GM19468 (cell line): ENCODE measurements at regions not wholly inside any gene's neighbourhood (a gene's known extent, or its start where the extent isn't known, plus 50 kb on each side); places are given as distances from the start of the nearest gene placed in this dataset.

Experiments
- ATAC-seq: cut with Tn5 transposase; IDR thresholded peaks from one replicate; pipeline ENCODE4 v1.9.1; 2021; ENCODE audit warnings: mild to moderate bottlenecking, moderate library complexity, moderate number of reproducible peaks; ENCODE audit not compliant: unreplicated experiment; ENCODE audit errors: extremely low read depth

DNA sequence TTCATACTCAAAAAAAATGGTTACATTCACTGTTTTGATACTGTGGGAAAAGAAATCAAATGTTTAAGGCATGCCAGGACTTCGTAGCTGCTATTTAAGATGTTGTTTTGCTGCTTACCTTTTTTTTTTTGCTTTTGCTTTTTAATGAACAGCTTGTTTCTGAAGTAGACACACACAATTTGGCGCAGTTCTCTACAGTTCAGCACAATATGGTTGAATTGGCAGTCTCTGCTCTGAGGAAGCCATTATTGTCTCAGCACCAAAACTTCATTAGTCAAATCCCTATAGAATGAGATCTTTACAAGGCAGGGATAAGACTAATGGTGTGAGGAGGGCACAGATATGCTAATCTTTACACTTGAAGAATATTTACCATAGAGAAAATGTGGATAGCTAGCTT, 197.6 kb downstream of the SLITRK5 start:
- ATAC-seq: no peak

- ATAC-seq: no peak
These were observed 201.6 kb downstream of the SLITRK5 start for GRCh38 chr13:87872813-87873212.

- no peak for ATAC-seq
These were observed 206.3 kb downstream of the SLITRK5 start for GRCh38 chr13:87877477-87877876.

DNA sequence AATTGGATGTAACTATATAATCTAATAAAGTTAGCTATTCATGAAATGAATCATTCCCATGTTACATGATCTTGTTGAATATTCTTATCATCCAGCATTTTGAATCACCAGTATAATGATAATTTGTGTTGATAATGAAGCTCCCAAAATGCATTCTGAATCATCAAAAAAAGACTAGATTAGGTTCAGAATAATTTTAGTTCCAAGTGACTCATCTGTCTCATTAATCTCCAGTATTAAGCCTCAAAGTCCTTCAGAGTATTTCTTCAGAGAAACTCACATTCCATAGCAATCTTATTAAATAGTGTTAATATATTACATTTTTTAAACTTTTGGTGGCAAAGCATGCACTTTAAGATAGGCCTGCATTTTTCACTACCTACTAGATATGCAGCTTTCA, 207.5 kb downstream of the SLITRK5 start:
- ATAC-seq: no peak

- no peak for ATAC-seq
These were observed 213.7 kb downstream of the SLITRK5 start for GRCh38 chr13:87884884-87885283.

- ATAC-seq: no peak
These were observed 216.4 kb downstream of the SLITRK5 start for GRCh38 chr13:87887459-87888123.

- no peak for ATAC-seq
These were observed 218.1 kb downstream of the SLITRK5 start for GRCh38 chr13:87889254-87889653.

GRCh38 chr13:87893186-87893585, 222.0 kb downstream of the SLITRK5 start:
- ATAC-seq: no peak

- no peak for ATAC-seq
These were observed 222.9 kb downstream of the SLITRK5 start for GRCh38 chr13:87894059-87894458.

- ATAC-seq: no peak
These were observed 232.4 kb downstream of the SLITRK5 start for GRCh38 chr13:87903553-87903952.

- ATAC-seq: no peak
These were observed 235.2 kb downstream of the SLITRK5 start for GRCh38 chr13:87906411-87906810.

GRCh38 chr13:87907202-87907601, 236.0 kb downstream of the SLITRK5 start:
- ATAC-seq: no peak

- ATAC-seq: no peak
These were observed 248.8 kb downstream of the SLITRK5 start for GRCh38 chr13:87919956-87920355.

- no peak for ATAC-seq
These were observed 252.6 kb downstream of the SLITRK5 start for GRCh38 chr13:87923753-87924152.

GRCh38 chr13:87925006-87925405, 253.8 kb downstream of the SLITRK5 start:
- ATAC-seq: no peak

DNA sequence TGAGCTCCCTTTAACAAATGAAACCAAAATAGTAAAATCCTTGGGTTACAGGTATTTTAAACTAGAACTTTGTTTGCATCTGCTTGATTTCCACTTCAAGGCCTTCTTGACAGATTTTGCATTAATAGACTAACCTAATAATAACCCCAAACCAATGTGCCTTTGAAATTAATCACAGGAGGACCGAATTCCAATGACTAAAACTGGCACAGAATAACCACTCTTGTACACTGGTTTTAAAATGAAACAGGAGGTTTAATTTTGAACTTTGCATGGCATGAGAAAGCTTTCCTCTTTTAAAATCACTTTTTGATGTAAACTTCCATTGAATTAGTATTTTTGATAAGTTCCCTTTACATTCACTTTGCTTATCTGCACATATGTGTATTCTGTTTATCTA, 269.6 kb downstream of the SLITRK5 start:
- no peak for ATAC-seq

- no peak for ATAC-seq
These were observed 270.1 kb downstream of the SLITRK5 start for GRCh38 chr13:87941226-87941625.

DNA sequence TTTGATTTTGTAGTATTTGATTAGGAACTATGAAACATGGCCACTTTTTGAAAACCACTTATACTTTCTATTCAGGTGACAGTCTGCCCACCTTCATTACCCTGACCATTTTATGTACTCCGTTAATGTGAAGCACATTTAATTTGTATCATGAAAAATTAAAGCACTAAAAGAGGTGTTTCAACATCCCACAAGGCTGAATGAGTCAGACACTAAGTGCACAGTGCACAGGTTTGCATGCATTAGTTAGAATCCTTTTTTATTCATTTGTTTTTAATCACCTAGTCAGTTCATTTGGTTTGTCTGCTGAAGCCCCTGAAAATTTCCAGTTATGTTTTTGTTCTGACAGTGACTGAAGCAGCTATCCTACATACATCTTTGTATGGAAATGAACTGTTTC, 271.0 kb downstream of the SLITRK5 start:
- ATAC-seq: no peak

DNA sequence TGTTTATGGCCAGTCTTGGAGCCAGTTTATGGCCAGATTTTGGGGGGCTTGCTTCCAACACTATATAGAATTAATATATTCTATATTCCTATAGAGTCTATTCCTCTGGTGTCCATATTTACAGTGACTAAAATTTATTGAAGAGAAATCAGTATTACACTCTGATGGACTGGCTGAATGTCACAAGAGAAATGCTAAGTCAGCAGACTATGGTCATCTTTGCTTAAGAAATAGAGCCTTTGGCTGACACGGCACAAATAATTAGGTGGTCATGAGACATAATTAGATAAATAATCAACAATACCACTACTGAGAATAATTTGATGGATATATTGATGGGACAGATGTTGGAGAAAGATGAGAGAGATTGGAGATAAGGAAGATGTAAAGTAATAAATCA, 272.9 kb downstream of the SLITRK5 start:
- ATAC-seq: no peak

- ATAC-seq: no peak
These were observed 281.2 kb downstream of the SLITRK5 start for GRCh38 chr13:87952377-87952776.

GRCh38 chr13:87953381-87953780, 282.2 kb downstream of the SLITRK5 start:
- ATAC-seq: no peak

DNA sequence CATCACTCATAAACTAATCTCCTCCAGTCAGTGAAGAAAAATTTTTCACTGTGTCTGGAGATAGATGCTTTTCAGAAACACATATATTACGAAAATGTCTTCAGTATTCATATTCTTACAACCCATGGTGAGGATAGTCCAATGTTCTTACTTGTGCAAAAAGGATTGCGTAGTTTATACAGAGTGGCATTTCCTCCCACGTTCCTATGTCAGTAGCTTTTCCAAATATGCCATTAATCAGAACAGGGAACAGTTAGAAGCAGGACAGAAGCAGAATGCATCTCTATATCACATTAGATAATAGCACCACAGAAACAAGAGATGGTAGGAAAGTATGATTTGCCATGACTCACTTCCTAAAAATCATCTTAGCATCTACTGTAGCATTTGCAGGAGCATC, 282.9 kb downstream of the SLITRK5 start:
- no peak for ATAC-seq

DNA sequence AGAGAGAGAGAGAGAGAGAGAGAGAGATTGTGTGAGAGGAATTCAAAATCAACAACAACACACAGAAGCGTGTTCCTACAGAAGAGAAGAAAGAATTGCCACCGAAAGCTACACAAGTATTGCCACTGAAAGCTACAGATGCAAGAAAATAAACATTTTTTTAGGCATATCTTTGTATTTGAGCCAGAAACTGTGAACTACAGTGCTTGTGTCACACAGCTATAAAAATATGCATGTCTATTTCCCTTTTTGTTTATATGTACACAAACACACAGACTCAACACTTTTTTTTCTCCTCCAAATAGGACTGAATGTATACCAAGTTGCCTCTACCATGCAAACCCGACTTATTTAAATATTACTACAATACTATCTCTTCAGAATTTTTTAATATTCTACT, 290.4 kb downstream of the SLITRK5 start:
- no peak for ATAC-seq
